Neural crest cell (in vitro differentiated cells): ENCODE measurements at regions not wholly inside any gene's neighbourhood (a gene's known extent, or its start where the extent isn't known, plus 50 kb on each side); places are given as distances from the start of the nearest gene placed in this dataset.

ENCODE experiments used
- DNase-seq: peaks from one replicate; pipeline ENCODE4 v3.0.0; 2021; ENCODE audit warnings: low read depth, mixed read lengths, low spot score
- H3K27ac Mint-ChIP-seq: one replicate; pipeline ENCODE4 v1.8.0; 2021; ENCODE audit warnings: mild to moderate bottlenecking, mixed read lengths; ENCODE audit not compliant: unreplicated experiment
- H3K27me3 Mint-ChIP-seq: 2 replicates; pipeline ENCODE4 v1.8.0; 2021; ENCODE audit warnings: low read depth, mild to moderate bottlenecking, mixed read lengths
- H3K36me3 Mint-ChIP-seq: 2 replicates; pipeline ENCODE4 v1.8.0; 2021; ENCODE audit warnings: low read depth, mild to moderate bottlenecking, mixed read lengths
- H3K4me1 Mint-ChIP-seq: 2 replicates; pipeline ENCODE4 v1.8.0; 2021; ENCODE audit warnings: mixed read lengths
- H3K4me3 Mint-ChIP-seq: one replicate; pipeline ENCODE4 v1.8.0; 2021; ENCODE audit warnings: mild to moderate bottlenecking, mixed read lengths
- H3K9me3 Mint-ChIP-seq: 2 replicates; pipeline ENCODE4 v1.8.0; 2021; ENCODE audit warnings: mixed read lengths
- TF ChIP-seq, protein P1 (sequence below): fragments of 200-600 bp; sonication (generic); conservative IDR thresholded peaks from 2 replicates; pipeline ENCODE4 v1.5.0; 2021; ENCODE audit warnings: antibody characterized with exemption, mild to moderate bottlenecking

DNA sequence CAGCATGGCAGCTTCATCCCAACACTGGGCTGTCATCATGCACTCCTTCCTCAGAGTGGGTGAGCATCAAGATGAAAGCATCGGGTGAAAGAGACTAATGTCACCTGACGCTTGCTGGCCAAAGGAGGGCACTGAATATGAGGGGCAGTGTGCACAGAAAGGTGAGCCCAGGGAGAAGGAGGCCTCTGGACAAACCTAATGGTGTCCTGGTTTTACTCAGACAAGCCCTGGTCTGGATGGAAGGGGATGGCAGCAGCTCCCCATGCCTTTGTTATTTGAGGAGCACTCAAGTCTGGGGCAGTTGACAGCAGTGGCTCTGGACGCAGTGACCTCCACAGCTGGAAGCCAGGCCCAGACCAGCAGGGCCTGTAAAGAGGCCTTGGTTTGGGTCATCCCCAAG lies 209.7 kb downstream of the SMAD2 start:
- no peak for DNase-seq
- no peak overlapping the region for H3K4me3 Mint-ChIP-seq
- TF ChIP-seq, protein P1, sequence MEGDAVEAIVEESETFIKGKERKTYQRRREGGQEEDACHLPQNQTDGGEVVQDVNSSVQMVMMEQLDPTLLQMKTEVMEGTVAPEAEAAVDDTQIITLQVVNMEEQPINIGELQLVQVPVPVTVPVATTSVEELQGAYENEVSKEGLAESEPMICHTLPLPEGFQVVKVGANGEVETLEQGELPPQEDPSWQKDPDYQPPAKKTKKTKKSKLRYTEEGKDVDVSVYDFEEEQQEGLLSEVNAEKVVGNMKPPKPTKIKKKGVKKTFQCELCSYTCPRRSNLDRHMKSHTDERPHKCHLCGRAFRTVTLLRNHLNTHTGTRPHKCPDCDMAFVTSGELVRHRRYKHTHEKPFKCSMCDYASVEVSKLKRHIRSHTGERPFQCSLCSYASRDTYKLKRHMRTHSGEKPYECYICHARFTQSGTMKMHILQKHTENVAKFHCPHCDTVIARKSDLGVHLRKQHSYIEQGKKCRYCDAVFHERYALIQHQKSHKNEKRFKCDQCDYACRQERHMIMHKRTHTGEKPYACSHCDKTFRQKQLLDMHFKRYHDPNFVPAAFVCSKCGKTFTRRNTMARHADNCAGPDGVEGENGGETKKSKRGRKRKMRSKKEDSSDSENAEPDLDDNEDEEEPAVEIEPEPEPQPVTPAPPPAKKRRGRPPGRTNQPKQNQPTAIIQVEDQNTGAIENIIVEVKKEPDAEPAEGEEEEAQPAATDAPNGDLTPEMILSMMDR: no peak
- peaks cover 4% of the 10 kb centered on the region for H3K27me3 Mint-ChIP-seq
- H3K27ac Mint-ChIP-seq: no peak overlapping the region
- H3K9me3 Mint-ChIP-seq: no peaks in the 10 kb centered on the region
- H3K36me3 Mint-ChIP-seq: no peaks in the 10 kb centered on the region
- no peaks in the 10 kb centered on the region for H3K4me1 Mint-ChIP-seq

DNA sequence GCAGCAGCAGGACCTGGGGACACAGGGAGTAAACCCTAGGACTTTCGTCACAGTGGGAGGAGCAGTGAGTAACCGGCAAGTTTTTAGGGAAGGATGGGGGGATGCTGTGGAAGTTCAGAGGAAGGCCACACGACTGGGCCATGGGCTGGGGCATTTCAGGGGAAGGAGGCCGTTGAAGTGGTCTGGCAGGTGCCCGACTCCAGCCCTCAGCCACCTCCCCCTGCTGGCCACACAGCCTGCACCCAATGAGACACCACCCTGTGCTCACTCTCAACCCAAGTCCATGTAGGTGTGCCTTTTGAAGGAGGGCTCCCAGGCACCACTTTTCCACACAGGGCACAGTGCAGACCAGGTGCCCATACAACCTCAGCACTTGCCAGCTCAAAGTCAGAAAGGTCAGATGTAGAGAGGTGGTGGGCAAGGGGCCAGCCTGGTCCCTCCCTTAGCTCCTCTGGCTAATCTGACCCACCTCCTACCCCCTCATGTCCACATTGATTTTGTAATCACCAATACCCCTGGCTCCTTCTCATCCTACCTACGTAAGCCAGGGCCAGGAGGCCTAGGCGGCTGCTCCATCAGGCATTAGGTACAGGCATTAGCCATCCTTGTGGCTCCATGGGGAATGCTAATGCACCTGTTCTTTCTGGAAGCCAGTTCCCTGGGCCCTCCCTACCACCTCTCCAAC lies 211.2 kb downstream of the SMAD2 start:
- TF ChIP-seq, protein P1: no peak

DNA sequence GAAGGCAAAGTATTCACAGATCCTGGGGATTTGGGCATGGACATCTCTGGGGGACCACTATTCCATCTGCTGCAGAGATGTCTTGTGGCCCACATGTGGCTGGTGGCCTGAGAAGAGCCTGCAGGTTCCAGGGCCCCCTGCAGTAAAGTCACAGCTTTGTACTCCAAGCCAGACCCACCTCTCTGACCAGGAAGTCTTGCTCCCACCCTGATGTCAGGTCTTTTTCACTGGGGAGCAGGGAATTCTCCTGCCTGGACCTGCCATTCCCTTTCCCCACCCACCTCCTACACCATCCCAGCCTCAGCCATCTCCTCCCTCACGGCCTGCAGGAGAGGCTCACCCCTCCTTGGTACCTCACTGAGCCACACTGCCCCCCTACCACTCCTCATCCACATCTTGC lies 211.8 kb downstream of the SMAD2 start:
- no peak for DNase-seq
- H3K9me3 Mint-ChIP-seq: no peaks in the 10 kb centered on the region
- TF ChIP-seq, protein P1: no peak
- no peaks in the 10 kb centered on the region for H3K4me1 Mint-ChIP-seq
- no peak overlapping the region for H3K4me3 Mint-ChIP-seq
- H3K27me3 Mint-ChIP-seq: peaks cover 13% of the 10 kb centered on the region
- H3K36me3 Mint-ChIP-seq: no peaks in the 10 kb centered on the region
- no peak overlapping the region for H3K27ac Mint-ChIP-seq

More for the DNA sequence above, 211.2 kb downstream of the SMAD2 start:
- H3K9me3 Mint-ChIP-seq: no peaks in the 10 kb centered on the region
- H3K4me3 Mint-ChIP-seq: no peak overlapping the region
- no peaks in the 10 kb centered on the region for H3K4me1 Mint-ChIP-seq
- no peak for DNase-seq
- H3K36me3 Mint-ChIP-seq: no peaks in the 10 kb centered on the region
- no peak overlapping the region for H3K27ac Mint-ChIP-seq
- H3K27me3 Mint-ChIP-seq: peaks cover 13% of the 10 kb centered on the region

DNA sequence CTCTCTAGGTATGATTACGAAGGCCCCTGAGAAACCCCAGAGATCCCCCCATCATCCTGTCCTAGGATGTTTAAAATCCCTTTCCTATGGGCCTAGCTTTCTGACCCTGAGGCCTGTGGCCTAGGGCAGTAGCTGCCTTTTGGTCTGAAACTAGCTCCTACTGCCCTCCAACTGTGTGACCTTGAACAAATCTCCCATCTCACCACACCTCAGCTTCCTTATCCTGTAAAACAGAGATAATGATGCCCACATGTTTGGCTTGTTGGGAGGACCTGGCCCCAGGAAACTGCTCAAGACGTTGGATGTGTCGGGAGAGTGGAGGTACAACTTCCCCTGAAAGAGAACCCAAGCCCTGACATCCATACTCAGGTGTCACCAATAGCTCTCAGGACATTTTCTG lies 213.2 kb downstream of the SMAD2 start:
- Mint-ChIP-seq H3K4me1 (no peaks in the 10 kb centered on the region), H3K27ac (no peak overlapping the region), H3K4me3 (no peak overlapping the region), H3K36me3 (no peaks in the 10 kb centered on the region), H3K9me3 (no peaks in the 10 kb centered on the region), H3K27me3 (peaks cover 13% of the 10 kb centered on the region)
- no peak for DNase-seq
- TF ChIP-seq, protein P1: no peak

DNA sequence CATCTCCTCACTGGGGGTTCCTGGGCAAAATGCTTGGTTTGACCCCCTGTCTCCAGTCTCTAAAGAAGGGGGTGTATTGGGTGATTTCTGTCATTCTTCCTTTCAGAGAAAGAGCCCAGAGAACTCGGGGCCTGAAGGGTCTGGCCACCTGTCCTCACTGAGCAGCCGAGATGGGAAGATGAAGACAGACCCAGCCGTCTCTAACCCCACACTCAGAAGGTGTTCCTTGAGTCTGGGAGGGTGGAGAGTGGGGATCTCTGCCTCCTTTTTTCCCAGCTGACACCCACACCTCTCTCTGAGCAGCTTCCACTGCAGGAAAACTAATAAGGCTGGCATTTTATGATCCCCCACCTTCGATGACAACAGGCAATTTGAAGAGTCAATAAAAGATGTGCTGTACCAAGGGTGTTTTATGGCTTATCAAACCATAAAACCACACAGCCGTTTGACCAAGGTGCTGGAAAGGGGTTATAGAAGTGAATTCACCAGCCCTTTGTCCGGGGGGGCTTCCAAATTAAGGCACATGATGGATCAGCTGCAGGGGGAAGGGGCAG lies 213.8 kb downstream of the SMAD2 start:
- Mint-ChIP-seq H3K27me3 (peaks cover 10% of the 10 kb centered on the region), H3K27ac (no peak overlapping the region), H3K36me3 (no peaks in the 10 kb centered on the region), H3K4me1 (no peaks in the 10 kb centered on the region), H3K4me3 (no peak overlapping the region), H3K9me3 (no peaks in the 10 kb centered on the region)
- TF ChIP-seq, protein P1: no peak
- no peak for DNase-seq
